ENCODE measurements at regions not wholly inside any gene's neighbourhood (a gene's known extent, or its start where the extent isn't known, plus 50 kb on each side); places are given as distances from the start of the nearest gene placed in this dataset.

DNA sequence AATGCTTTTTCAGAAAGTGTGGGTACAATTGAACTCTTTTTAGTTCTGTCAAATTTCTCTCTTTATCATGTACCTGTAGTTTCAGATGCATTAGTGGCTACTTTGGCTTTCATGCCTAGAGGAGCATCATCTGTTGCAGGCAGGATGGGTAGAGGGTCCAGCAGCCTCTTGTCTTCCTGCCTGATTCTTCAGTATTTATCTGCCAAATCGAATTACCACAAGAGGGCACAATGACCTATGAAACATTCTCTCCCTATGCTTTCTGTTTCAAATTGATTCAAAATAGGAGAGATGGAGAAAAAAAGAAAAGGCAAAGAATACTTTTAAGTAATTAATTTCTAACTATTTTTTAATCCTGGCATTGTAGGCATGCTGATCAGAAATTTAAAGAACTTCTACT is 477.2 kb downstream of the TRIB2 start:
- FAIRE-seq = no peak
- WGBS (ENCODE audit: low lambda C conversion rate) = 0% methylated on average over 1 of the region's 1 CpG
- intact Hi-C loops (cut with micrococcal nuclease; ENCODE audit: unreplicated experiment) = no loop called here

More for the DNA sequence above, 477.2 kb downstream of the TRIB2 start:
- in situ Hi-C loops (cut with HindIII; ENCODE audit: extremely low pct_ligation_motif_present, low pct_unique_long_range_greater_than_20kb) = loop anchor here (25.0 kb wide), 1 partner anchor 1743 kb away; no protein-coding TSS in a partner anchor
- H3K9ac ChIP-seq (ENCODE audit: insufficient read depth, low read depth, low read length) = no peak overlapping the region
- no peaks in the 10 kb centered on the region for H3K27me3 ChIP-seq (ENCODE audit: control insufficient read depth in 1 of 2, insufficient read depth in 2 of 2, low read length in 2 of 2)
- H4K20me1 ChIP-seq (ENCODE audit: insufficient read depth, low read length) = no peaks in the 10 kb centered on the region
- TF ChIP-seq ZNF839 (CRISPR knock-in tag; IDR thresholded peaks at IDR 0.05; ENCODE audit: borderline replicate concordance) = no peak
- TF ChIP-seq STAG1 (CRISPR knock-in tag; IDR thresholded peaks at IDR 0.05) = peak; percentile 52; the same call in 1 of the 2 replicates
- TF ChIP-seq, protein P1, sequence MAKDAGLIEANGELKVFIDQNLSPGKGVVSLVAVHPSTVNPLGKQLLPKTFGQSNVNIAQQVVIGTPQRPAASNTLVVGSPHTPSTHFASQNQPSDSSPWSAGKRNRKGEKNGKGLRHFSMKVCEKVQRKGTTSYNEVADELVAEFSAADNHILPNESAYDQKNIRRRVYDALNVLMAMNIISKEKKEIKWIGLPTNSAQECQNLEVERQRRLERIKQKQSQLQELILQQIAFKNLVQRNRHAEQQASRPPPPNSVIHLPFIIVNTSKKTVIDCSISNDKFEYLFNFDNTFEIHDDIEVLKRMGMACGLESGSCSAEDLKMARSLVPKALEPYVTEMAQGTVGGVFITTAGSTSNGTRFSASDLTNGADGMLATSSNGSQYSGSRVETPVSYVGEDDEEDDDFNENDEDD (CRISPR knock-in tag; IDR thresholded peaks at IDR 0.05; ENCODE audit: borderline replicate concordance) = no peak
- TF ChIP-seq SMC3 (IDR thresholded peaks at IDR 0.05; ENCODE audit: low read length) = peak; percentile 23; the same call in 1 of the 2 replicates
- TF ChIP-seq RARG (CRISPR knock-in tag; IDR thresholded peaks at IDR 0.05; ENCODE audit: low read depth) = no peak
- TF ChIP-seq, protein P2, sequence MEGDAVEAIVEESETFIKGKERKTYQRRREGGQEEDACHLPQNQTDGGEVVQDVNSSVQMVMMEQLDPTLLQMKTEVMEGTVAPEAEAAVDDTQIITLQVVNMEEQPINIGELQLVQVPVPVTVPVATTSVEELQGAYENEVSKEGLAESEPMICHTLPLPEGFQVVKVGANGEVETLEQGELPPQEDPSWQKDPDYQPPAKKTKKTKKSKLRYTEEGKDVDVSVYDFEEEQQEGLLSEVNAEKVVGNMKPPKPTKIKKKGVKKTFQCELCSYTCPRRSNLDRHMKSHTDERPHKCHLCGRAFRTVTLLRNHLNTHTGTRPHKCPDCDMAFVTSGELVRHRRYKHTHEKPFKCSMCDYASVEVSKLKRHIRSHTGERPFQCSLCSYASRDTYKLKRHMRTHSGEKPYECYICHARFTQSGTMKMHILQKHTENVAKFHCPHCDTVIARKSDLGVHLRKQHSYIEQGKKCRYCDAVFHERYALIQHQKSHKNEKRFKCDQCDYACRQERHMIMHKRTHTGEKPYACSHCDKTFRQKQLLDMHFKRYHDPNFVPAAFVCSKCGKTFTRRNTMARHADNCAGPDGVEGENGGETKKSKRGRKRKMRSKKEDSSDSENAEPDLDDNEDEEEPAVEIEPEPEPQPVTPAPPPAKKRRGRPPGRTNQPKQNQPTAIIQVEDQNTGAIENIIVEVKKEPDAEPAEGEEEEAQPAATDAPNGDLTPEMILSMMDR (CRISPR knock-in tag; IDR thresholded peaks at IDR 0.05) = peak; percentile 49
- TF ChIP-seq, protein P3, sequence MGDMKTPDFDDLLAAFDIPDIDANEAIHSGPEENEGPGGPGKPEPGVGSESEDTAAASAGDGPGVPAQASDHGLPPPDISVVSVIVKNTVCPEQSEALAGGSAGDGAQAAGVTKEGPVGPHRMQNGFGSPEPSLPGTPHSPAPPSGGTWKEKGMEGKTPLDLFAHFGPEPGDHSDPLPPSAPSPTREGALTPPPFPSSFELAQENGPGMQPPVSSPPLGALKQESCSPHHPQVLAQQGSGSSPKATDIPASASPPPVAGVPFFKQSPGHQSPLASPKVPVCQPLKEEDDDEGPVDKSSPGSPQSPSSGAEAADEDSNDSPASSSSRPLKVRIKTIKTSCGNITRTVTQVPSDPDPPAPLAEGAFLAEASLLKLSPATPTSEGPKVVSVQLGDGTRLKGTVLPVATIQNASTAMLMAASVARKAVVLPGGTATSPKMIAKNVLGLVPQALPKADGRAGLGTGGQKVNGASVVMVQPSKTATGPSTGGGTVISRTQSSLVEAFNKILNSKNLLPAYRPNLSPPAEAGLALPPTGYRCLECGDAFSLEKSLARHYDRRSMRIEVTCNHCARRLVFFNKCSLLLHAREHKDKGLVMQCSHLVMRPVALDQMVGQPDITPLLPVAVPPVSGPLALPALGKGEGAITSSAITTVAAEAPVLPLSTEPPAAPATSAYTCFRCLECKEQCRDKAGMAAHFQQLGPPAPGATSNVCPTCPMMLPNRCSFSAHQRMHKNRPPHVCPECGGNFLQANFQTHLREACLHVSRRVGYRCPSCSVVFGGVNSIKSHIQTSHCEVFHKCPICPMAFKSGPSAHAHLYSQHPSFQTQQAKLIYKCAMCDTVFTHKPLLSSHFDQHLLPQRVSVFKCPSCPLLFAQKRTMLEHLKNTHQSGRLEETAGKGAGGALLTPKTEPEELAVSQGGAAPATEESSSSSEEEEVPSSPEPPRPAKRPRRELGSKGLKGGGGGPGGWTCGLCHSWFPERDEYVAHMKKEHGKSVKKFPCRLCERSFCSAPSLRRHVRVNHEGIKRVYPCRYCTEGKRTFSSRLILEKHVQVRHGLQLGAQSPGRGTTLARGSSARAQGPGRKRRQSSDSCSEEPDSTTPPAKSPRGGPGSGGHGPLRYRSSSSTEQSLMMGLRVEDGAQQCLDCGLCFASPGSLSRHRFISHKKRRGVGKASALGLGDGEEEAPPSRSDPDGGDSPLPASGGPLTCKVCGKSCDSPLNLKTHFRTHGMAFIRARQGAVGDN (CRISPR knock-in tag; IDR thresholded peaks at IDR 0.05) = no peak
- peak; percentile 85 for TF ChIP-seq RFX5 (IDR thresholded peaks at IDR 0.05; ENCODE audit: low read depth, low read length)
- TF ChIP-seq, protein P4, sequence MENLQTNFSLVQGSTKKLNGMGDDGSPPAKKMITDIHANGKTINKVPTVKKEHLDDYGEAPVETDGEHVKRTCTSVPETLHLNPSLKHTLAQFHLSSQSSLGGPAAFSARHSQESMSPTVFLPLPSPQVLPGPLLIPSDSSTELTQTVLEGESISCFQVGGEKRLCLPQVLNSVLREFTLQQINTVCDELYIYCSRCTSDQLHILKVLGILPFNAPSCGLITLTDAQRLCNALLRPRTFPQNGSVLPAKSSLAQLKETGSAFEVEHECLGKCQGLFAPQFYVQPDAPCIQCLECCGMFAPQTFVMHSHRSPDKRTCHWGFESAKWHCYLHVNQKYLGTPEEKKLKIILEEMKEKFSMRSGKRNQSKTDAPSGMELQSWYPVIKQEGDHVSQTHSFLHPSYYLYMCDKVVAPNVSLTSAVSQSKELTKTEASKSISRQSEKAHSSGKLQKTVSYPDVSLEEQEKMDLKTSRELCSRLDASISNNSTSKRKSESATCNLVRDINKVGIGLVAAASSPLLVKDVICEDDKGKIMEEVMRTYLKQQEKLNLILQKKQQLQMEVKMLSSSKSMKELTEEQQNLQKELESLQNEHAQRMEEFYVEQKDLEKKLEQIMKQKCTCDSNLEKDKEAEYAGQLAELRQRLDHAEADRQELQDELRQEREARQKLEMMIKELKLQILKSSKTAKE (CRISPR knock-in tag; IDR thresholded peaks at IDR 0.05; ENCODE audit: borderline replicate concordance) = no peak
- no peak overlapping the region for H2AFZ ChIP-seq (ENCODE audit: low read length)
- no peaks in the 10 kb centered on the region for H3K36me3 ChIP-seq (replicated peaks in 1 of 2; ENCODE audit: control insufficient read depth in 1 of 2, insufficient read depth in 2 of 2, low read length in 2 of 2)
- H3K4me2 ChIP-seq (ENCODE audit: low read depth, low read length) = no peak overlapping the region
- DNase-seq (ENCODE audit: low spot score) = peak; percentile 14
- no peaks in the 10 kb centered on the region for H3K4me1 ChIP-seq (ENCODE audit: insufficient read depth, low read length)
- no peak overlapping the region for H3K27ac ChIP-seq (ENCODE audit: extremely low read length, insufficient read depth, low read length)
- no peaks in the 10 kb centered on the region for H3K79me2 ChIP-seq (ENCODE audit: insufficient read depth, low read length)
- ChIA-PET POLR2A (no interaction called here), CTCF (ENCODE audit: low intra/inter-chr PET ratio, low total read pairs) (no interaction called here)
- BruUV-seq (replicated peaks) = no TSS peak
- peaks cover 17% of the 10 kb centered on the region; the same call in 1 of the 2 replicates for H3K9me3 ChIP-seq (ENCODE audit: low read length)
- no peak overlapping the region for H3K4me3 ChIP-seq (replicated peaks in 1 of 3; ENCODE audit: insufficient read depth in 1 of 3, low read depth in 2 of 3, low read length in 3 of 3)
- ATAC-seq = peak; percentile 56

Measured in HepG2 (cell line).